ENCODE measurements at regions not wholly inside any gene's neighbourhood (a gene's known extent, or its start where the extent isn't known, plus 50 kb on each side); places are given as distances from the start of the nearest gene placed in this dataset.
"Not testable (repeated sequence)": the region's sequence is repeated elsewhere in the genome, so short reads cannot be mapped to it uniquely, and the experiment has no call there.

DNA sequence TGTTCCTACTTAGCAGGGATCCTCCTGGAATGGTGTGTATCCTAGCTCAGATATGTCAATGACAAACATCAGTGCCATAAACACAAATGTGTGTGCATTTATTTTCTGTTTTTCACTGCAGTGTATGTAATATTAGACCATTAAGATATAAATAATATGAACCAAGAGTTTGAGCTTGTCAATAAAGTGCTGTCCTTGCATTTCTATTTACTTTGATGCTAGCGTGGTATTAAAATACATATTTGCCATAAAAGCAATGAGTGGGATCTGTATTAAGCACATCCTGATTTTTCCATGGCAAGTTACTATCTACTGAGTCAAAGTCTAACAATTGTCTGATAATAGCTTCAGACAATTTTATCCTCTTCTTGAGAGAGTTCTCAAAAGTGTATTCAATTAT is 157.6 kb downstream of the DIRAS2 start:
- intact Hi-C loops (cut with DNase I), result no loop called here
- ATAC-seq (no peak), DNase-seq (ENCODE audit: missing footprints) (no peak)

DNA sequence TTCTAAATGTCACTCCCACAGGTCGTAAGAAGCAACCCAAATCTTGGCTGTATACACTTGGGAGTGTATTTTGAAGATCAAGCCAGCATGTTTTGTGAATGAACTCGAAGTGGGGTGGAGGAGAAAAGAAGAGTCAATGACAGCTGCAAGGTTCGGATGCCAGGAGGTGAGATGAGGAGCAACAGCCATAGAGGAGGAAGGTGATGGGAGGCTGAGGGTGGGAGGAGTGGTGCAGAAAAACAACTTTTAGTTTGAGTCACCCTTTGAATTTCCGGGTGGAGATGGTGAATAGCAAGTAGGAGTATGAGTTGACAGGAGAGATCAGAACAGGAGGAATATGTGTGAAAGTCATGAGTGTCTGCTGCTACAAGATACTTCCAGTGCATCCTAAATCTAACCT is 153.6 kb downstream of the DIRAS2 start:
- intact Hi-C loops (cut with DNase I), result no loop called here
- DNase-seq (ENCODE audit: missing footprints), result no peak
- no peak for ATAC-seq

DNA sequence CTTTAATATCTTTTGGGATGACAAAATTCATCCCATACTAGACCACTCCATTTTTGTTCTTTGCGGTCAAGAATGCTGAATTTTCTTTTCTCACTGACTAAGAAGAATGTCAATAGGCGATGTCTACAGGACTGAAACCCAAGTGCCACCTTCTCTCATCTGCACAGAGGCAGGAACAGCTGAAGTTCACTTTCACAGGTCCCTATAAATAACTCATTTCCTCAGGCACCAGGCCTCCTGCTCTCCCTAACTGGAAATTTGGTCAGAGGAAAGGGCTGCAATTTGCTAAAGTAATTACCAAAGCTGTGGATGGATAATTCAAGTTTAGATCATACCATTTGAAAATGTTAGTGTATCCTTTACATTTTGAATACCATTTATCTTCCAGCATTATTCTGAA is 142.9 kb downstream of the DIRAS2 start:
- intact Hi-C loops (cut with DNase I), result no loop called here
- DNase-seq (ENCODE audit: missing footprints), result no peak
- ATAC-seq, result no peak

DNA sequence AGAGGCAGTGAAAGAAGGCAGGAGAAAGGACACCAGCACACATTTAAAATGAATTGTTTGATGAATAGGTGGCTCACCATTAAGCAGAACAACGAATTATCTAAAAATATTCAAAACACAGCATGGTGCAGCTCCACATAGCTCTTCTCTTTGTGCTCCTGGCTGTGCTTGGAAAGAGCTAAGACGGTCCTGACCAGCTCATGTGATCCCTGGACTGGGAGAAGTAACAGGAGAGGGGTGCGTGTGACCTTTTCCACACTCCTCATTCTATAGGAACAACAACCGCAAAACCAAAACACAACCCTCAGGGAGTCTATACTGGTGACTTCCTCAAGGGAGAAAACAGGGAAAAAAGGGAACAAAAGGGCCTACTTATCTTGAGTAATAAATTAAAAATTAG is 140.5 kb downstream of the DIRAS2 start:
- no peak for ATAC-seq
- no peak for DNase-seq (ENCODE audit: missing footprints)
- intact Hi-C loops (cut with DNase I), result no loop called here

DNA sequence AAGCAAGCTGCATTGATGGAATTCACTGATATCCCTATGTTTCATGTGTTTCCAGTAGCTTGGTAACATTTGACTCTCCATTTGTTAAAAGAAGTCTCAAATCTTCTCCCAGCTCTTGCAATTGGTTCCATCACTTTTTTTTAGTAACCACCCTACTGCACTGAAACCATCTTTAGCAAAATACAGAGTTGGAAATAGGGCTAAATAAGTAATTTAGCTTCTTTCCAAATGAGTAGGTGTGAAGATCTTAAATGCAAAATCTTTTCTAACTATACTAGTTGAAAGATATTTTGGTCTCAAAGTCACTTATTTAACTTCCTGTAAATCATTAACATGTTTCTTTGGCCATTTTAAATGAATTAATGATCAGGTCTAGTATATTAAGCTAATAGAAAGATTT is 138.1 kb downstream of the DIRAS2 start:
- DNase-seq (ENCODE audit: missing footprints), result no peak
- intact Hi-C loops (cut with DNase I), result no loop called here
- no peak for ATAC-seq

DNA sequence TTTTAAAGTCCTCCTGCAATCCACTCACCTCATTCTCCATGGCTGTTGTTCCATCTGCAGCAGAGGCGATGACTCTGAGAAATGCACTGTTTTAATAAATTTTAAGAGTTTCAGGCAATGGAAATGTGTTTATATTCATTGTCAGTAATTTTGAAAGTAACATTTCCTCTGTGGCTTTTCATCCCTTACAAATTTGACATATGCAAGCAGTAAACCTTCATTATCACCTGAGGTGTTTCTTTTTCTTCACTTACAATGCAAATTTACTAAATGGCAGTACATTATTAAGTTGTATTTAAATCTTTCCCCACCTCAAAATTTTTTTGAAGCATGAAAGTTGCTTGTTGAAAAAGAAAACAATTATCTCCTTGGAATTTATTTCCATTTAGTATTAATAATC is 136.9 kb downstream of the DIRAS2 start:
- DNase-seq (ENCODE audit: missing footprints), result no peak
- ATAC-seq, result no peak
- intact Hi-C loops (cut with DNase I), result no loop called here

DNA sequence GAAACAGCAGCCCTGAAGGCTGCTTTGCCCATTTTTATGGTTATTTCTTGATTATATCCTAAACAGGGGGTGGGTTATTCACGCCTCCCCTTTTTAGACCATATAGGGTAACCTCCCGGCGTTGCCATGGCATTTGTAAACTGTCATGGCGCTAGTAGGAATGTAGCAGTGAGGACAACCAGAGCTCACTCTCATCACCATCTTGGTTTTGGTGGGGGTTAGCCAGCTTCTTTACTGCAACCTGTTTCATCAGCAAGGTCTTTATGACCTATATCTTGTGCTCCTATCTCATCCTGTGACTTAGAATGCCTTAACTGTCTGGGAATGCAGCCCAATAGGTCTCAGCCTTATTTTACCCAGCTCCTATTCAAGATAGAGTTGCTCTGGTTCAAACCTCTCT is 136.2 kb downstream of the DIRAS2 start:
- DNase-seq (ENCODE audit: missing footprints); ATAC-seq; intact Hi-C loops (cut with DNase I): not testable (repeated sequence)

DNA sequence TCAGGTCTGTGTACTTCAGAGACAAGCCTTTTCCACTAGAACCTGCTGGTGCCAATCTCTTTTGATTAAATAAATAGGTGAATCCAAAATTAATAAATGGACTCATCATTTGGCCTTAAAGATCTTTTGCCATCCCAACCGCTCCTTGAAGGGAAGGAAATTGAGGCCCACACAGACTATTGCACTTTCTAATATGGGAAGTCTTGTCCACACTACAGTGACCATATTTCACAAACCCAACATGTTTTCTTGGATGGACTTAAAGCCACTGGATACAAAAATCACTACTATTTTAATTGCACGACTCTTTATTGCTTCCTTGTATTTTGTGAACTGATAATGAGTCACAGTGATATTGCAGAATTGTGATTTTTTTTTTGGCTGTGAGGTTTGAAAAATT is 135.0 kb downstream of the DIRAS2 start:
- ATAC-seq (no peak), DNase-seq (ENCODE audit: missing footprints) (no peak)
- intact Hi-C loops (cut with DNase I), result no loop called here

DNA sequence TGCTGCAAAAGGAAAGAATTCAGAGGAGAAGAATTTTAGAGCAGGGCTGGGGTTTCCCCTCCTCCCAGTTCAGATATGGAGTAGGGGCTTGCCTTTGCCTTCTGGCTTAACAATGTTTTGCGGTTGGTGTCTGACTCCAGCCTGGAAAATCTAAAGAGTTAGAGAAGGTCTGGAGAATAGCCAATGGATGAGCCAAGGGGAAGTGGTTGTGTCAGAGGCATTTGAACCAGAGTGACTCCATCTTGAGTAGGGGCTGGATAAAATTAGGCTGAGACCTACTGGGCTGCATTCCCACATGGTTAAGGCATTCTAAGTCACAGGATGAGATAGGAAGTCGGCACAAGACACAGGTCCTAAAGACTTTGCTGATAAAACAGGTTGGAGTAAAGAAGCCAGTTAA is 133.7 kb downstream of the DIRAS2 start:
- intact Hi-C loops (cut with DNase I), result no loop called here

DNA sequence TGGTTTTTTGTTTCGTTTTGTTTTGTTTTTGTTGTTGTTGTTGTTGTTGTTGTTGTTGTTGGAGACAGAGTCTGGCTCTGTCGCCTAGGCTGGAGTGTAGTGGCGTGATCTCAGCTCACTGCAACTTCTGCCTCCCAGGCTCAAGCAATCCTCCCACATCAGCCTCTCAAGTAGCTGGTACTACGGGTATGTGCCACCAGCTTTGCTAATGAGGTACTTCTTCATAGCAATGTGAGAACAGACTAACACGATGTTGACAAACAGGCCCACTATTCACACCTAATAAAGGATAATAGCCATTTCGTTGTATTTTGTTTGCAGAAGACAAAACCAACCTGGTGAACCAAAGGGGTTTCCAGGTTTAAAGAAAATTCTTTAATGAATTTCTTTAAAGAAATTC is 130.9 kb downstream of the DIRAS2 start:
- intact Hi-C loops (cut with DNase I), result no loop called here
- no peak for ATAC-seq

More for the DNA sequence above, 133.7 kb downstream of the DIRAS2 start:
- ATAC-seq, result no peak
- no peak for DNase-seq (ENCODE audit: missing footprints)

DNA sequence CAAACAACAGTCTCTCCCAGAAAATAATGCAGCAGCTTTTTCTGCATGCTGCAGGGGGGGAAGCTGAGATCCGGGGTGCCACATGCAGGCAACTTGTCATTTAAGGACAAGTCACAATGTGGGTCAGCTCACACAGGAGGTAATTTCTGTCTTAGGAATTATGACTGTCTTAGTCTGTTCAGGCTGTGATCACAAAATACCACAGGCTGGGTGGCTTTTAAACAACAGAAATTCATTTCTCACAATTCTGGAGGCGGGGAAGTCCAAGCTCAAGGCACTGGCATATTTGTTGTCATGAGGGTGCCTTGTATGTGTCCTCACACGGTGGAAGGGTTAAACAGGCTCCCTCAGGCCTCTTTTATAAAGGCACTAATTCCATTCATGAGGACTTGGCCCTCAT is 127.7 kb downstream of the DIRAS2 start:
- ATAC-seq, result no peak
- intact Hi-C loops (cut with DNase I), result no loop called here

More for the DNA sequence above, 130.9 kb downstream of the DIRAS2 start:
- no peak for DNase-seq (ENCODE audit: missing footprints)

DNA sequence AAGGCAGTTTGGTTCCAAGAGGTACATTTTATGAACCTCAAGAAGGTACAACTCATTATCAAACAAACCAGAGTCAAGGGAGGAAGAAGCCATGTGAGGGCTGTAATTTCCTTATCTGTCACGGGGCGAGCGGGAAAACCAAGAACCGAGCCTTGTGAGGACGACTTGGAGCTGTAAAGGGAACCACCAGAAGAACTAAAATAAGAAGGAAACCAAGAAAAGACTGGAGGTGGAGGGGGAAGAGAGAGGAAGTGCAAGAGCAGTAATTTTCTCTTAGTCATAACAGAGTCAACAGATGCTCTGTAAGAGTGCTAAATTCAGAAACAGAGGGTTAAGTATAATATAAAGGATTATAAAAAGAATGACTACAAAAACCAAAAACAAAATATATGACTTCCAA is 127.1 kb downstream of the DIRAS2 start:
- intact Hi-C loops (cut with DNase I), result no loop called here
- DNase-seq (ENCODE audit: missing footprints), result no peak
- no peak for ATAC-seq

More for the DNA sequence above, 127.7 kb downstream of the DIRAS2 start:
- no peak for DNase-seq (ENCODE audit: missing footprints)

DNA sequence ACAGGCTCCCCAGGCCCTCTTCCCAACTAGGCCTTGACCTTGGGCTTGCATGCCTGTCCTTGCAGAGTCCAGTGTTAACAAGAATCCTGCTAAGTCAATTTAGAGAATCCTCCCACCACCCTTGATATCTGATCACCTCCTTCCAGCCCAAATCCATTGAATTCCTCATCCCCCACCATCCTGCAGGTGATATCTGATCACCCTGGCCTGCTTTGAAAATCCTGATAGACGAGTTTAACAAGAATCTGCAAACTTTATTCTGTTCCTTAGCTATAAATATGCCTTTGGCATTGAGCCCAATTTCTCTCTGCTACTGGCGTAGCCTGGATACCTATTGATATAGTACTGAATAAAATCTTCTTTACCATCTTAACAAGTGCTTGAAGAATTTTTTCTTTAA is 125.5 kb downstream of the DIRAS2 start:
- intact Hi-C loops (cut with DNase I), result no loop called here
- DNase-seq (ENCODE audit: missing footprints) (no peak), ATAC-seq (no peak)

DNA sequence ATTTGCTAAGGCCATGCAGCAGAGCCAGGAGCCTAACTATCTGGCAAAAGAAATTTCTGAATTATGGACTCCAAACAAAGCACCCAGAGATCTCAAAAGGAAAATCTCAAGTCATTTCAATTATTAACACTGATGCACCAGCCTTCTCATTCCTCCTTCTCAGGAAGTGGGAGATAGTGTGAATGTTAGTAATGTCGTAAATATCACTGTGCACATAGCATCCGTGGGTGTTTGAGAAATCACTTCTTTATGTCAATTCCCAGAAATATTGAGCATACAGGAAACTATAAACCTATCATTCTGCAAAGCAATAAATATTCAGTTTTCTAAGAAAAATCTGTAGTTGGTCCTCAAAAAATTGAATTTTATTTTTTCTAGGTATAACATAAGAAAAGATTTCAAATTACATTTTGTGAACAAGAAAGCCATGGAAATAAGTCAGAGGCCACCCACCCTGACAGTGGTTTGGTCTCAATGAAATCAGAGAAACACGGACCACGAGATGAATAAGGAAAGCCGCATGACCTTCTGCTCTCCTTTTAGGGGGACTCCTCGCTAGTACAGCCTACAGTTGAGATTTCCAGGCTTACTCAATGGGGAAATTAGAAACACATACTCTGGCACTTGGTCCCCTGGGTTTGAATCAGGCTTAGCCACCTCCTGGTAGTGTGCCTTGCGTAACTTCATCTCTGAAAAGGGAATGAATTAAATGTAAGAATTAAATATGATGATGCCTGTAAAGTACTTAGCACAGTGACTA is 120.6 kb downstream of the DIRAS2 start:
- DNase-seq (ENCODE audit: missing footprints) (no peak), ATAC-seq (no peak)
- intact Hi-C loops (cut with DNase I), result no loop called here

DNA sequence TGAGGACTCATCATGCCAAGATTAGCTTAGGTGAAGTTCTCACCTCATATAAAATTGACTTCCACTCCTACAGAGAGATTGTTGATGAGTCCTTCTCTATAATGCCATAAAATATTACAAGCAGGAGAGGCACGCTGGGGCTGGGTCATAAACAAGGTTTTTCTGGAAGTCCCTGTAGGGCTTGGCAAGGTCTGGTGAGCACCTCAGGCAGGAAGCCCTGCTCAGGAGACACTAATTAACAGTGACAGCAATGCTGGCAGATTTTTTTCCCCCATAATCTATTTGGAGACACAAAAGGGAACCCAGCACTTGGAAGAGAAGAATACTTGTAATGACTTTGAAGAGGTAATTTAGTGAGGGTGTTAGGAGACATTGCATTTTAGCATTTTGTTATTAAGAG is 118.7 kb downstream of the DIRAS2 start:
- intact Hi-C loops (cut with DNase I), result no loop called here
- ATAC-seq (no peak), DNase-seq (ENCODE audit: missing footprints) (no peak)

DNA sequence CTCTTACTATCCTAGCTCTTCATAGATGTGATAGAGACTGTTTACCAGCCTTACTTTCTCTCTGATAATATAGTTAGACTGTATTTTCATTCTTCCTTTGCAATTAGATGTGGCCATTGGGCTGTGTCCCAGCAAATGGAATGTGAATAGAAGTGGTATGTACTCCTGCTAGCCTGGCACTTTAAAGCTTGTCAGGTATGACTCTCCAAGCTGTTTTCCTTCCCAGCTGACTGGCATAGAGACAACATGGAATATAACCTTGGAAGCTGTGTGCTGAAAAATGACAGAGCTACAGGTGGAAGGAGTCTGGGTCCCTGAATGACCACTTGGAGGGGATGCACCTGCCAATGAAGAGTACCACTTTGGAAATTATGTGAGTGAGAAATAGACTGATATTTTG is 116.2 kb downstream of the DIRAS2 start:
- DNase-seq (ENCODE audit: missing footprints) (no peak), ATAC-seq (no peak)
- intact Hi-C loops (cut with DNase I), result no loop called here

DNA sequence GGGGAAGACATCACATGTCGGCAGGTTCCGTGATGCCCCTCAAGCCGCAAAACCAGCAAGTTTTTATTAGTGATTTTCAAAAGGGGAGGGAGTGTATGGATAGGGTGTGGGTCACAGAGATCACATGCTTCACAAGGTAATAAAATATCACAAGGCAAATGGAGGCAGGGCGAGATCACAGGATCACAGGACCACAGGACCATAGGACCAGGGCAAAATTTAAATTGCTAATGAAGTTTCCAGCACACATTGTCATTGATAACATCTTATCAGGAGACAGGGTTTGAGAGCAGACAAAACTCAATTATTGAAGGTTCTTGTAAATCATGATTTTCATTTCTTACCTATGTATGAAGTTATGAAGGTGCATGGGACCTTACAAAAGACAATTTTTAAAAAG is 106.5 kb downstream of the DIRAS2 start:
- DNase-seq (ENCODE audit: missing footprints); ATAC-seq; intact Hi-C loops (cut with DNase I): not testable (repeated sequence)

DNA sequence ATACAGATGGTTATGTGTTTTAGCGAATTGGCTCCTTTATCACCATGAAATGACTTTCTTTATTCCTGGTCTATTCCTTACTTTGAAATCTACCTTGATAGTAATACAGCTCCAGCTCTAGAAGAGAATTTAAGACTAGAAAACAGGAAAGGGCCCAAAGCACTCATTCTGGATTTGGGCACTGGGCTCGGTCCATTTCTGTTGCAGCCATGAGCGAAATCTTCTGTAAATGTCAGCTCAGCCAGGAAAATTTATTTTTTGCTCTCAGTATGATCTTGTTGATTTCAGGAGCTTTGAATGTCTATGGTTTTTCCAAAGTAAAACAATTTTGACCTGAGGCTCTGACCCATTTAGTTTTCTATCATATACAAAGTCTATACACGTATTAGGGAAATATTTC is 104.1 kb downstream of the DIRAS2 start:
- intact Hi-C loops (cut with DNase I), result no loop called here
- DNase-seq (ENCODE audit: missing footprints), result no peak
- no peak for ATAC-seq

DNA sequence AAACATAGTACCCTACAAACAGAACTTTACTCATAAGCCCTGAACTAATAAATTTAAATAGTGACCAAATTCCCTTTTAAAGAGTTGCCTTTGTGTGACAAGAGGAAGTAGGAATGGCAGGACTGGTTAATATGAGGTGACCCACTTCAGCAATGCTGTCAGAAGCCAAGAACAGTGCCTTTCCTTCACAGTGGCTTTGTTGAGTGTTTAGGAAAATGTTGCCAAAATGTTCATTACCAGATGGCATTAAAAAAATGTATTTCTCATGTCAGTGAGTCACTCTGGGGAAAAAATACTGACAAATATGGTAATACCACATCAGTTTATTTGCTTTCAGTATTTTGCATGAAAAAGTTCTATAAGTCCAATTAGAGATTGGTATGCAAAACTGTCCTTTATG is 103.3 kb downstream of the DIRAS2 start:
- intact Hi-C loops (cut with DNase I), result no loop called here

DNA sequence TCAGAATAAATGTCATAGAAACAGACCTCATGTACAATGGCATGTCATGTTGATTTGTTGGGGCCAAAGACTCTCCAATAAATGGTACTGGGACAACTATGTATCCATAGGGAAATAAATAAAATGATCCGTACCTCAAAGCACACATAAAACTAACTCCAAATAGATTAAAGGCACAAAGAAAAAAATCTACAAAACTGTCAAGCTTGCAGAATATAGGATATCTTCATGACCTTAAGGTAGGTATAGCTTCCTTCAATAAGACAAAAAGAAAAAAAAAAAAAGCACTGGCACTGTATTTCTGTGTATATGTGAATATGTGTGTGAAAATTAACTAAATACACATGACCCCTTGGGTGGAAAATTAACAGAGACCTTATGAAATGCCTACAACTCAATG is 101.9 kb downstream of the DIRAS2 start:
- DNase-seq (ENCODE audit: missing footprints) (no peak), ATAC-seq (no peak)
- intact Hi-C loops (cut with DNase I), result no loop called here

More for the DNA sequence above, 103.3 kb downstream of the DIRAS2 start:
- ATAC-seq (no peak), DNase-seq (ENCODE audit: missing footprints) (no peak)

DNA sequence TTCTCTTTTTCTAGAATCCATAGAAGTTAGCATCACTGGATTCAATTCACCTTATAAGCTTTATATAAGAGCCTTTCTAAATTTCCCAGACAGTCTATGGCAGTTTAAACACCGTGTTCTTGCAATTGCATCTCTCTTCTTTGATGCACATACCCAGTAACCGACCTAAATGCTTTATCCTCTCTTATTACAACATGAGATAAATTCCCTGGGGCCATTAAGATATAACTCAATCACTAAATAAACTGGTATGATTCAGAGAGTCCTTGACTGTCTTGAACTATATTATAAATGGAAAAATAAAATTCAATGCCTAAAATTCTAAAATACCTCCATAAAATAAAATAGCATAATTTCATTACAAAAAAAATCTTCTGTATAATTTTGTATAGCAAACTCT is 98.1 kb downstream of the DIRAS2 start:
- intact Hi-C loops (cut with DNase I), result no loop called here
- DNase-seq (ENCODE audit: missing footprints) (no peak), ATAC-seq (no peak)
